ENCODE measurements at regions not wholly inside any gene's neighbourhood (a gene's known extent, or its start where the extent isn't known, plus 50 kb on each side); places are given as distances from the start of the nearest gene placed in this dataset.
A peak's percentile ranks its signal among the peaks of the same experiment; 100 is the strongest.
"Not testable (repeated sequence)": the region's sequence is repeated elsewhere in the genome, so short reads cannot be mapped to it uniquely, and the experiment has no call there.

GRCh38 chr3:117005274-117005673 is 295.7 kb downstream of the TUSC7 start:
- DNase-seq: peak; percentile 7

GRCh38 chr3:117005911-117006522 is 296.4 kb downstream of the TUSC7 start:
- no peak for DNase-seq

GRCh38 chr3:117010318-117010717 is 300.7 kb downstream of the TUSC7 start:
- DNase-seq: no peak

GRCh38 chr3:117011687-117012250 is 302.2 kb downstream of the TUSC7 start:
- DNase-seq: no peak

GRCh38 chr3:117016378-117016777 is 306.8 kb downstream of the TUSC7 start:
- DNase-seq: peak; percentile 10

GRCh38 chr3:117017135-117017894 is 307.7 kb downstream of the TUSC7 start:
- no peak for DNase-seq

GRCh38 chr3:117018655-117019054 is 309.1 kb downstream of the TUSC7 start:
- peak; percentile 24 for DNase-seq

GRCh38 chr3:117019082-117019713 is 309.6 kb downstream of the TUSC7 start:
- DNase-seq: peak; percentile 86

GRCh38 chr3:117026401-117026800 is 316.8 kb downstream of the TUSC7 start:
- DNase-seq: no peak

- peak; percentile 41 for DNase-seq
Observed at GRCh38 chr3:117035745-117036144, 326.2 kb downstream of the TUSC7 start.

- peak; percentile 21 for DNase-seq
Observed at GRCh38 chr3:117036259-117036799, 326.8 kb downstream of the TUSC7 start.

GRCh38 chr3:117045143-117045542 is 335.6 kb downstream of the TUSC7 start:
- DNase-seq: no peak

GRCh38 chr3:117047951-117048705 is 338.5 kb downstream of the TUSC7 start:
- no peak for DNase-seq

- no peak for DNase-seq
Observed at GRCh38 chr3:117052395-117052794, 342.8 kb downstream of the TUSC7 start.

GRCh38 chr3:117054556-117054955 is 345.0 kb downstream of the TUSC7 start:
- DNase-seq: no peak

- not testable (repeated sequence) for DNase-seq
Observed at GRCh38 chr3:117056946-117057345, 347.4 kb downstream of the TUSC7 start.

GRCh38 chr3:117059067-117059955 is 349.7 kb downstream of the TUSC7 start:
- peak; percentile 55 for DNase-seq

- no peak for DNase-seq
Observed at GRCh38 chr3:117059956-117060270, 350.3 kb downstream of the TUSC7 start.

GRCh38 chr3:117063930-117064329 is 354.4 kb downstream of the TUSC7 start:
- DNase-seq: peak; percentile 32

- no peak for DNase-seq
Observed at GRCh38 chr3:117068301-117068700, 358.7 kb downstream of the TUSC7 start.

- no peak for DNase-seq
Observed at GRCh38 chr3:117074826-117075225, 365.2 kb downstream of the TUSC7 start.

All from tongue (tissue), 1 donor.